ENCODE measurements at regions not wholly inside any gene's neighbourhood (a gene's known extent, or its start where the extent isn't known, plus 50 kb on each side); places are given as distances from the start of the nearest gene placed in this dataset.

- TF ChIP-seq CTCF (IDR thresholded peaks at IDR 0.05), result no peak
- TF ChIP-seq POLR2A (IDR thresholded peaks at IDR 0.05), result no peak
Measured at GRCh38 chr18:45556222-45556621, 59.1 kb upstream of the SLC14A2 start.
